Mucosa of descending colon (tissue), 3 donors: ENCODE measurements at regions not wholly inside any gene's neighbourhood (a gene's known extent, or its start where the extent isn't known, plus 50 kb on each side); places are given as distances from the start of the nearest gene placed in this dataset.
A peak's percentile ranks its signal among the peaks of the same experiment; 100 is the strongest.

ENCODE experiments used
- ATAC-seq: fragments of 200-7000 bp; cut with Tn5 transposase; one replicate; pipeline ENCODE4 v1.9.1; 2020; ENCODE audit warnings: mild to moderate bottlenecking, moderate library complexity
- DNase-seq, 3 donors: peaks; one replicate each; pipeline ENCODE4 v3.0.0-alpha.2; 2020
- H3K36me3 ChIP-seq: fragments of 200-600 bp; one replicate; pipeline ENCODE4 v1.8.0; 2021; ENCODE audit warnings: low read depth, mild to moderate bottlenecking
- H3K4me1 ChIP-seq: fragments of 200-600 bp; one replicate; pipeline ENCODE4 v1.8.0; 2021; ENCODE audit warnings: low read depth, mild to moderate bottlenecking
- H3K4me3 ChIP-seq: fragments of 200-600 bp; one replicate; pipeline ENCODE4 v1.8.0; 2021; ENCODE audit warnings: mild to moderate bottlenecking
- H3K9me3 ChIP-seq: fragments of 200-600 bp; one replicate; pipeline ENCODE4 v1.8.0; 2021; ENCODE audit warnings: mild to moderate bottlenecking
- CTCF ChIP-seq: fragments of 200-600 bp; IDR thresholded peaks from one replicate; pipeline ENCODE4 v1.8.0; 2022; ENCODE audit warnings: antibody characterized with exemption, mild to moderate bottlenecking
- intact Hi-C, 2 donors: fragments of 100-400 bp; cut with DNase I in 1 of 2; cut with micrococcal nuclease in 1 of 2; formaldehyde crosslinking; loops; one replicate each; pipeline versions ENCODE4 v1.11.0 to v1.11.1; 2022; cut with DNase I, micrococcal nuclease
- donor health status: DM: no; HTN: no; CAD: no; lungs with moderate emphysema.
- donor health status: DM: no; HTN: no; CAD: no.
- donor health status: DM: no; HTN: yes; CAD: no.

- DNase-seq (peak in 1 of 3 donors; percentile 42), ATAC-seq (peak; percentile 64)
- H3K36me3 ChIP-seq, result no peaks in the 10 kb centered on the region
- intact Hi-C loops, result no loop called here
- no peaks in the 10 kb centered on the region for H3K9me3 ChIP-seq
- no peak overlapping the region for H3K4me3 ChIP-seq
- no peak for TF ChIP-seq CTCF
- H3K4me1 ChIP-seq, result no peaks in the 10 kb centered on the region
Observed at GRCh38 chr2:62362561-62362960, 143.4 kb downstream of the TMEM17 start.

- no peak for ATAC-seq
- H3K4me1 ChIP-seq, result no peaks in the 10 kb centered on the region
- no peak overlapping the region for H3K4me3 ChIP-seq
- DNase-seq, result no peak
- H3K36me3 ChIP-seq, result no peaks in the 10 kb centered on the region
- intact Hi-C loops, result no loop called here
- no peak for TF ChIP-seq CTCF
- H3K9me3 ChIP-seq, result no peaks in the 10 kb centered on the region
Observed at GRCh38 chr2:62361964-62362363, 144.0 kb downstream of the TMEM17 start.

- no peak for ATAC-seq
- Histone ChIP-seq H3K4me1 (no peaks in the 10 kb centered on the region), H3K36me3 (no peaks in the 10 kb centered on the region), H3K9me3 (no peaks in the 10 kb centered on the region), H3K4me3 (no peak overlapping the region)
- TF ChIP-seq CTCF, result no peak
- intact Hi-C loops, result no loop called here
- no peak for DNase-seq
Observed at GRCh38 chr2:62354771-62355561, 151.0 kb downstream of the TMEM17 start.

GRCh38 chr2:62352031-62352430 is 154.0 kb downstream of the TMEM17 start:
- Histone ChIP-seq H3K4me3 (no peak overlapping the region), H3K4me1 (no peaks in the 10 kb centered on the region), H3K36me3 (no peaks in the 10 kb centered on the region), H3K9me3 (no peaks in the 10 kb centered on the region)
- no peak for DNase-seq
- intact Hi-C loops, result no loop called here
- TF ChIP-seq CTCF, result no peak
- ATAC-seq, result no peak

- DNase-seq, result no peak
- no peak for ATAC-seq
- no peak overlapping the region for H3K4me3 ChIP-seq
Observed at GRCh38 chr2:62349788-62350187, 153.9 kb downstream of the B3GNT2 start.

More at GRCh38 chr2:62349788-62350187, 153.9 kb downstream of the B3GNT2 start:
- intact Hi-C loops, result no loop called here
- Histone ChIP-seq H3K4me1 (no peaks in the 10 kb centered on the region), H3K9me3 (no peaks in the 10 kb centered on the region), H3K36me3 (no peaks in the 10 kb centered on the region)
- TF ChIP-seq CTCF, result no peak
